WTC11 (cell line): ENCODE measurements at regions not wholly inside any gene's neighbourhood (a gene's known extent, or its start where the extent isn't known, plus 50 kb on each side); places are given as distances from the start of the nearest gene placed in this dataset.

Source experiments
- ATAC-seq: fragments of 200-7000 bp; cut with Tn5 transposase; 2 replicates; pipeline ENCODE4 v1.10.0; 2021; ENCODE audit warnings: mild to moderate bottlenecking, moderate library complexity
- CTCF ChIA-PET: fragments of 300-600 bp; sonication (Branson Sonifier 250); formaldehyde crosslinking; loops from one replicate; lab custom pipeline; 2021; ENCODE audit warnings: antibody characterized with exemption; lab: Charles Lee
- POLR2A ChIA-PET: fragments of 350-600 bp; sonication (Branson Sonifier 250); formaldehyde crosslinking; loops from one replicate; lab custom pipeline; 2021; ENCODE audit warnings: antibody characterized with exemption; lab: Charles Lee
- DNase-seq: peaks from one replicate; pipeline ENCODE4 v3.0.0; 2021; ENCODE audit warnings: low spot score
- H3K27ac Mint-ChIP-seq: 2 replicates; pipeline ENCODE4 v1.8.0; 2021; ENCODE audit warnings: mixed read lengths
- H3K27me3 Mint-ChIP-seq: 2 replicates; pipeline ENCODE4 v1.8.0; 2021; ENCODE audit warnings: low read depth, mild to moderate bottlenecking, moderate library complexity, mixed read lengths
- H3K36me3 Mint-ChIP-seq: 2 replicates; pipeline ENCODE4 v1.8.0; 2021; ENCODE audit warnings: mixed read lengths
- H3K4me1 Mint-ChIP-seq: 2 replicates; pipeline ENCODE4 v1.8.0; 2022; ENCODE audit warnings: mixed read lengths
- H3K4me3 Mint-ChIP-seq: 2 replicates; pipeline ENCODE4 v1.8.0; 2021; ENCODE audit warnings: mild to moderate bottlenecking, moderate library complexity, mixed read lengths
- H3K9me3 Mint-ChIP-seq: 2 replicates; pipeline ENCODE4 v1.8.0; 2021; ENCODE audit warnings: mixed read lengths
- ATF2 ChIP-seq: sonication (generic); formaldehyde crosslinking; IDR thresholded peaks from 2 replicates; pipeline ENCODE4 v1.8.1; 2022; ENCODE audit warnings: low read depth, missing genetic modification reagents, borderline replicate concordance
- MXD4 ChIP-seq: fragments of 250-450 bp; sonication (Bioruptor Pico); IDR thresholded peaks from 2 replicates; pipeline ENCODE4 v1.8.0; 2021; ENCODE audit warnings: mild to moderate bottlenecking, moderate library complexity, borderline replicate concordance
- NFE2L1 ChIP-seq: sonication (generic); formaldehyde crosslinking; IDR thresholded peaks from 2 replicates; pipeline ENCODE4 v1.8.1; 2023; ENCODE audit warnings: missing genetic modification reagents
- PREB ChIP-seq: sonication (generic); formaldehyde crosslinking; IDR thresholded peaks from 2 replicates; pipeline ENCODE4 v1.8.1; 2022; ENCODE audit warnings: mild to moderate bottlenecking, missing genetic modification reagents, moderate library complexity, borderline replicate concordance
- PRRX2 ChIP-seq: fragments of 250-450 bp; sonication (Bioruptor Pico); IDR thresholded peaks from 2 replicates; pipeline ENCODE4 v1.8.0; 2021; ENCODE audit warnings: mild to moderate bottlenecking
- RELA ChIP-seq: sonication (generic); formaldehyde crosslinking; IDR thresholded peaks from 2 replicates; pipeline ENCODE4 v1.8.1; 2022; ENCODE audit warnings: missing genetic modification reagents, mild to moderate bottlenecking, borderline replicate concordance
- TCF7 ChIP-seq: sonication (generic); formaldehyde crosslinking; IDR thresholded peaks from 2 replicates; pipeline ENCODE4 v1.8.0; 2022; ENCODE audit warnings: mild to moderate bottlenecking, low read depth, missing genetic modification reagents, moderate library complexity
- TP53 ChIP-seq: sonication (generic); formaldehyde crosslinking; IDR thresholded peaks from 2 replicates; pipeline ENCODE4 v1.8.1; 2023; ENCODE audit warnings: mild to moderate bottlenecking, missing genetic modification reagents
- ZNF425 ChIP-seq: fragments of 250-450 bp; sonication (Bioruptor Pico); conservative IDR thresholded peaks from 2 replicates; pipeline ENCODE4 v1.9.0; 2021; ENCODE audit warnings: mild to moderate bottlenecking
- TF ChIP-seq, protein P1 (sequence below): fragments of 250-450 bp; sonication (Bioruptor Pico); IDR thresholded peaks from 2 replicates; pipeline ENCODE4 v1.9.0; 2021; ENCODE audit warnings: mild to moderate bottlenecking
- TF ChIP-seq, protein P2 (sequence below): fragments of 250-450 bp; sonication (Bioruptor Pico); IDR thresholded peaks from 2 replicates; pipeline ENCODE4 v1.8.0; 2021; ENCODE audit warnings: mild to moderate bottlenecking
- TF ChIP-seq, protein P3 (sequence below): sonication (generic); formaldehyde crosslinking; IDR thresholded peaks from 2 replicates; pipeline ENCODE4 v1.8.0; 2023; ENCODE audit warnings: missing genetic modification reagents
- TF ChIP-seq, protein P4 (sequence below): sonication (generic); formaldehyde crosslinking; conservative IDR thresholded peaks from 2 replicates; pipeline ENCODE4 v1.8.1; 2023; ENCODE audit warnings: mild to moderate bottlenecking, low read depth, missing genetic modification reagents, moderate library complexity
- TF ChIP-seq, protein P5 (sequence below): sonication (generic); formaldehyde crosslinking; IDR thresholded peaks from 2 replicates; pipeline ENCODE4 v1.8.0; 2022; ENCODE audit warnings: mild to moderate bottlenecking, missing genetic modification reagents

GRCh38 chr5:107231191-107231590 is 439.5 kb downstream of the EFNA5 start:
- H3K4me1 Mint-ChIP-seq: peaks cover 24% of the 10 kb centered on the region
- TF ChIP-seq TCF7 (CRISPR knock-in tag) (no peak), TP53 (no peak), MXD4 (CRISPR knock-in tag) (no peak), NFE2L1 (CRISPR knock-in tag) (no peak), ZNF425 (no peak), PRRX2 (CRISPR knock-in tag) (no peak), PREB (no peak), RELA (no peak), ATF2 (CRISPR knock-in tag) (no peak)
- TF ChIP-seq, protein P1, sequence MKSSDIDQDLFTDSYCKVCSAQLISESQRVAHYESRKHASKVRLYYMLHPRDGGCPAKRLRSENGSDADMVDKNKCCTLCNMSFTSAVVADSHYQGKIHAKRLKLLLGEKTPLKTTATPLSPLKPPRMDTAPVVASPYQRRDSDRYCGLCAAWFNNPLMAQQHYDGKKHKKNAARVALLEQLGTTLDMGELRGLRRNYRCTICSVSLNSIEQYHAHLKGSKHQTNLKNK: no peak
- TF ChIP-seq, protein P2, sequence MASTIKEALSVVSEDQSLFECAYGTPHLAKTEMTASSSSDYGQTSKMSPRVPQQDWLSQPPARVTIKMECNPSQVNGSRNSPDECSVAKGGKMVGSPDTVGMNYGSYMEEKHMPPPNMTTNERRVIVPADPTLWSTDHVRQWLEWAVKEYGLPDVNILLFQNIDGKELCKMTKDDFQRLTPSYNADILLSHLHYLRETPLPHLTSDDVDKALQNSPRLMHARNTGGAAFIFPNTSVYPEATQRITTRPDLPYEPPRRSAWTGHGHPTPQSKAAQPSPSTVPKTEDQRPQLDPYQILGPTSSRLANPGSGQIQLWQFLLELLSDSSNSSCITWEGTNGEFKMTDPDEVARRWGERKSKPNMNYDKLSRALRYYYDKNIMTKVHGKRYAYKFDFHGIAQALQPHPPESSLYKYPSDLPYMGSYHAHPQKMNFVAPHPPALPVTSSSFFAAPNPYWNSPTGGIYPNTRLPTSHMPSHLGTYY (CRISPR knock-in tag): no peak
- TF ChIP-seq, protein P3, sequence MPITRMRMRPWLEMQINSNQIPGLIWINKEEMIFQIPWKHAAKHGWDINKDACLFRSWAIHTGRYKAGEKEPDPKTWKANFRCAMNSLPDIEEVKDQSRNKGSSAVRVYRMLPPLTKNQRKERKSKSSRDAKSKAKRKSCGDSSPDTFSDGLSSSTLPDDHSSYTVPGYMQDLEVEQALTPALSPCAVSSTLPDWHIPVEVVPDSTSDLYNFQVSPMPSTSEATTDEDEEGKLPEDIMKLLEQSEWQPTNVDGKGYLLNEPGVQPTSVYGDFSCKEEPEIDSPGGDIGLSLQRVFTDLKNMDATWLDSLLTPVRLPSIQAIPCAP (CRISPR knock-in tag): no peak
- TF ChIP-seq, protein P4, sequence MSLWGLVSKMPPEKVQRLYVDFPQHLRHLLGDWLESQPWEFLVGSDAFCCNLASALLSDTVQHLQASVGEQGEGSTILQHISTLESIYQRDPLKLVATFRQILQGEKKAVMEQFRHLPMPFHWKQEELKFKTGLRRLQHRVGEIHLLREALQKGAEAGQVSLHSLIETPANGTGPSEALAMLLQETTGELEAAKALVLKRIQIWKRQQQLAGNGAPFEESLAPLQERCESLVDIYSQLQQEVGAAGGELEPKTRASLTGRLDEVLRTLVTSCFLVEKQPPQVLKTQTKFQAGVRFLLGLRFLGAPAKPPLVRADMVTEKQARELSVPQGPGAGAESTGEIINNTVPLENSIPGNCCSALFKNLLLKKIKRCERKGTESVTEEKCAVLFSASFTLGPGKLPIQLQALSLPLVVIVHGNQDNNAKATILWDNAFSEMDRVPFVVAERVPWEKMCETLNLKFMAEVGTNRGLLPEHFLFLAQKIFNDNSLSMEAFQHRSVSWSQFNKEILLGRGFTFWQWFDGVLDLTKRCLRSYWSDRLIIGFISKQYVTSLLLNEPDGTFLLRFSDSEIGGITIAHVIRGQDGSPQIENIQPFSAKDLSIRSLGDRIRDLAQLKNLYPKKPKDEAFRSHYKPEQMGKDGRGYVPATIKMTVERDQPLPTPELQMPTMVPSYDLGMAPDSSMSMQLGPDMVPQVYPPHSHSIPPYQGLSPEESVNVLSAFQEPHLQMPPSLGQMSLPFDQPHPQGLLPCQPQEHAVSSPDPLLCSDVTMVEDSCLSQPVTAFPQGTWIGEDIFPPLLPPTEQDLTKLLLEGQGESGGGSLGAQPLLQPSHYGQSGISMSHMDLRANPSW (CRISPR knock-in tag): no peak
- TF ChIP-seq, protein P5, sequence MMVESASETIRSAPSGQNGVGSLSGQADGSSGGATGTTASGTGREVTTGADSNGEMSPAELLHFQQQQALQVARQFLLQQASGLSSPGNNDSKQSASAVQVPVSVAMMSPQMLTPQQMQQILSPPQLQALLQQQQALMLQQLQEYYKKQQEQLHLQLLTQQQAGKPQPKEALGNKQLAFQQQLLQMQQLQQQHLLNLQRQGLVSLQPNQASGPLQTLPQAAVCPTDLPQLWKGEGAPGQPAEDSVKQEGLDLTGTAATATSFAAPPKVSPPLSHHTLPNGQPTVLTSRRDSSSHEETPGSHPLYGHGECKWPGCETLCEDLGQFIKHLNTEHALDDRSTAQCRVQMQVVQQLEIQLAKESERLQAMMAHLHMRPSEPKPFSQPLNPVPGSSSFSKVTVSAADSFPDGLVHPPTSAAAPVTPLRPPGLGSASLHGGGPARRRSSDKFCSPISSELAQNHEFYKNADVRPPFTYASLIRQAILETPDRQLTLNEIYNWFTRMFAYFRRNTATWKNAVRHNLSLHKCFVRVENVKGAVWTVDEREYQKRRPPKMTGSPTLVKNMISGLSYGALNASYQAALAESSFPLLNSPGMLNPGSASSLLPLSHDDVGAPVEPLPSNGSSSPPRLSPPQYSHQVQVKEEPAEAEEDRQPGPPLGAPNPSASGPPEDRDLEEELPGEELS (CRISPR knock-in tag): no peak
- TF ChIP-seq, all 79 proteins: peak for 0
- DNase-seq (no peak), ATAC-seq (no peak)
- ChIA-PET CTCF (no interaction called here), POLR2A (no interaction called here)
- Mint-ChIP-seq H3K27ac (no peak overlapping the region), H3K4me3 (no peak overlapping the region), H3K36me3 (no peaks in the 10 kb centered on the region), H3K9me3 (no peaks in the 10 kb centered on the region), H3K27me3 (no peaks in the 10 kb centered on the region)
